IPS-11a (cell line): ENCODE measurements at regions not wholly inside any gene's neighbourhood (a gene's known extent, or its start where the extent isn't known, plus 50 kb on each side); places are given as distances from the start of the nearest gene placed in this dataset.
A peak's percentile ranks its signal among the peaks of the same experiment; 100 is the strongest.
"Not testable (repeated sequence)": the region's sequence is repeated elsewhere in the genome, so short reads cannot be mapped to it uniquely, and the experiment has no call there.

ENCODE experiments used
- H3K4me3 ChIP-seq: one replicate; pipeline ENCODE4 v1.5.1; 2013; ENCODE audit warnings: low read depth, low read length, control low read depth

- not testable (repeated sequence) for H3K4me3 ChIP-seq
These were observed 104.0 kb upstream of the PRKX start for GRCh38 chrX:3817480-3817879.

GRCh38 chrX:3815896-3816664 is 102.6 kb upstream of the PRKX start:
- peak overlapping the region; percentile 20 for H3K4me3 ChIP-seq

GRCh38 chrX:3811331-3812311 is 98.2 kb upstream of the PRKX start:
- no peak overlapping the region for H3K4me3 ChIP-seq

- no peak overlapping the region for H3K4me3 ChIP-seq
These were observed 94.5 kb upstream of the PRKX start for GRCh38 chrX:3807906-3808305.

- no peak overlapping the region for H3K4me3 ChIP-seq
These were observed 93.2 kb upstream of the PRKX start for GRCh38 chrX:3806630-3807029.

- no peak overlapping the region for H3K4me3 ChIP-seq
These were observed 90.3 kb upstream of the PRKX start for GRCh38 chrX:3803713-3804112.

GRCh38 chrX:3803305-3803704 is 89.9 kb upstream of the PRKX start:
- H3K4me3 ChIP-seq, result no peak overlapping the region

- not testable (repeated sequence) for H3K4me3 ChIP-seq
These were observed 82.0 kb upstream of the PRKX start for GRCh38 chrX:3795411-3795810.

GRCh38 chrX:3791449-3791848 is 78.0 kb upstream of the PRKX start:
- H3K4me3 ChIP-seq, result no peak overlapping the region

GRCh38 chrX:3788494-3789233 is 75.2 kb upstream of the PRKX start:
- H3K4me3 ChIP-seq, result no peak overlapping the region

GRCh38 chrX:3787856-3788255 is 74.4 kb upstream of the PRKX start:
- no peak overlapping the region for H3K4me3 ChIP-seq

GRCh38 chrX:3785822-3786221 is 72.4 kb upstream of the PRKX start:
- H3K4me3 ChIP-seq, result not testable (repeated sequence)

- H3K4me3 ChIP-seq, result no peak overlapping the region
These were observed 67.1 kb upstream of the PRKX start for GRCh38 chrX:3780564-3780963.

GRCh38 chrX:3779546-3779945 is 66.1 kb upstream of the PRKX start:
- no peak overlapping the region for H3K4me3 ChIP-seq

- H3K4me3 ChIP-seq, result no peak overlapping the region
These were observed 64.0 kb upstream of the PRKX start for GRCh38 chrX:3777416-3777815.

- H3K4me3 ChIP-seq, result no peak overlapping the region
These were observed 58.3 kb upstream of the PRKX start for GRCh38 chrX:3771766-3772165.

GRCh38 chrX:3768881-3769280 is 55.4 kb upstream of the PRKX start:
- H3K4me3 ChIP-seq, result no peak overlapping the region
